NCI-H748 treated with DMSO at 0.1 percent for 48 hours (cell line): ENCODE measurements at regions not wholly inside any gene's neighbourhood (a gene's known extent, or its start where the extent isn't known, plus 50 kb on each side); places are given as distances from the start of the nearest gene placed in this dataset.
A peak's percentile ranks its signal among the peaks of the same experiment; 100 is the strongest.
"Not testable (repeated sequence)": the region's sequence is repeated elsewhere in the genome, so short reads cannot be mapped to it uniquely, and the experiment has no call there.

Experiments used
- DNase-seq: peaks from one replicate; lab custom pipeline; 2025; lab: John Stamatoyannopoulos, UW

- no peak for DNase-seq
These were observed 244.2 kb upstream of the FOXK1 start for GRCh38 chr7:4437916-4438315.

DNA sequence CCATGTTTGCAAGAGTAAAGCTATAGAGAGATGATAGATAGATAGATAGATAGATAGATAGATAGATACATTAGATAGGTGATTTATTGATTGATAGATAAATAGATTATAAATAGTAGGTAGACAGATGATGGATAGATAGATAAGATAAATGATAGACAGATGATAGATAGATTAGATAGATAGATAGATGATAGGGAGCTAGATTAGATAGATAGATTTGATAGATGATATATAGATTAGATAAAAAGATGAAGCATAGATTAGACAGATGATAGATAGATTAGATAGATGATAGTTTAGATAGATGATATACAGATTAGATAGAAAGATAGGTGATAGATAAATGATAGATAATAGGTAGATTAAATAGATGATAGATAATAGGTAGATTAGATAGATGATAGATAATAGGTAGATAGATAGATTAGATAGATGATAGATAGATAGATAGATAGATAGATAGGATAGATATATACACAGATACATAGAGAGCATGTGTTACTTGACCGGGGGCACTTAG lies 243.3 kb upstream of the FOXK1 start:
- DNase-seq = no peak

- DNase-seq = no peak
These were observed 242.7 kb upstream of the FOXK1 start for GRCh38 chr7:4439444-4439843.

- DNase-seq = no peak
These were observed 238.0 kb upstream of the FOXK1 start for GRCh38 chr7:4444106-4444505.

- no peak for DNase-seq
These were observed 236.3 kb upstream of the FOXK1 start for GRCh38 chr7:4445777-4446176.

GRCh38 chr7:4449263-4449662 lies 232.8 kb upstream of the FOXK1 start:
- no peak for DNase-seq

DNA sequence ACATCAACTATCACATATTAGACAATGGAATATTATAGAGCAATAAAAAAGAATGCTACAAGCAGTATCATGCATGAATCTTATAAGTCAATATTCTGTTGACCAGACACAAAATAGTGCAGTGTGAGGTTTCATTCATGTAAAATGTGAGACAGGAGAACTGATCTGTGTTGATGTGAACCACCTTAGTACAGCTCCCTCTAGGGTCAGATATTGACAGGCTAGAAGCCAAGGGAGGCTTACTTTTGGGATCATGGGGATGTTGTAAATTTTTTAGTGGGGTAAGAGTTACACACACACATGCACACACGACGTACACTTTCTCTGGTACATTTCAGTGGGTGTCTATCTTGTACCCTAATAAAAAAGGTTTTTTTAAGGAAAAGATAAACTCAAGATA lies 231.6 kb upstream of the FOXK1 start:
- no peak for DNase-seq

GRCh38 chr7:4460597-4460996 lies 221.5 kb upstream of the FOXK1 start:
- DNase-seq = peak; percentile 90

DNA sequence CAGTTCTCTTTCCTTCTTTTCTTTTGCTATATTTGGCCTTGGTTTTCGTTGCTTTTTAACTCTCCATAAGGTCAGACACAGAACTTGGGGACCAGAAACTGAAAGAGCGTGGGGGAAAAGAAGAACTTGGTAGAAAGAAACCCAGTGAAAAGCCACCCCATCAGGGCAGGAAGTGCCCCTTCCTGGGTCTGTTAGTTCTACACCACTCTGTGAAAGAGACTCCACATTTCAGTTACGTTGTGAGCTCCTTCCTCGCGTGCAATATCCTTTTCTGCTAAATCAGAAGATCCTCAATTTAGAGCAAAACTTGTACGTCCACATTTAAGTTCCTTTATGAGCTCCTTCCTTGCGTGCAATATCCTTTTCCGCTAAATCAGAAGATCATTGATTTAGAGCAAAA lies 220.6 kb upstream of the FOXK1 start:
- DNase-seq = no peak

DNA sequence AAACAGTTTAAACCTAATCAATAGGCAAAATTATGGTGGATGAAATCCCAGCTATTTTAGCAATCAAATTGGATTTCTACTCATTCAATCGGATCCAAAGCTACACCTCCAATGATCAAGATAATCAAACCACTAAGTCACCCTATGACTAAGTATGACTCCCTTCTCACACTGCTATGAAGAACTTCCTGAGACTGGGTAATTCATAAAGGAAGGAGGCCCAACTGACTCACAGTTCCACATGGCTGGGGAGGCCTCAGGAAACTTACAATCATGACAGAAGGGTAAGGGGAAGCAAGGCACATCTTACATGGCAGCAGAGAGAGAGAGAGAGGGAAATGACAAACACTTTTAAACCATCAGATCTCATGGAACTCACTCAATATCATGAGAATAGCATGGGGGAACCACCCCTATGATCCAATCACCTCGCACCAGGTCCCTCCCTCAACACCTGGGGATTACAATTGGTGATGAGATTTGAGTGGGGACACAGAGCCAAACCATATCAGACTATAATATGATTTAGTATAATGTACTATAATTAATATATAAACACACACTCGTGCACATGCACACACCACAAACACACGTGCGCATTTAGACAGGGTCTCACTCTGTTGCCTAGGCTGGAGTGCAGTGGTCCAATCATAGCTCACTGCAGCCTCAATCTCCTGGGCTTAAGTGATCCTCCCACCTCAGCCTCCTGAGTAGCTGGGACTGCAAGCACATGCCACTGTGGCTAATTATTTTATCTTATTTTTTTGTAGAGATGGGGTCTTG lies 213.6 kb upstream of the FOXK1 start:
- no peak for DNase-seq

- no peak for DNase-seq
These were observed 211.8 kb upstream of the FOXK1 start for GRCh38 chr7:4470246-4470645.

DNA sequence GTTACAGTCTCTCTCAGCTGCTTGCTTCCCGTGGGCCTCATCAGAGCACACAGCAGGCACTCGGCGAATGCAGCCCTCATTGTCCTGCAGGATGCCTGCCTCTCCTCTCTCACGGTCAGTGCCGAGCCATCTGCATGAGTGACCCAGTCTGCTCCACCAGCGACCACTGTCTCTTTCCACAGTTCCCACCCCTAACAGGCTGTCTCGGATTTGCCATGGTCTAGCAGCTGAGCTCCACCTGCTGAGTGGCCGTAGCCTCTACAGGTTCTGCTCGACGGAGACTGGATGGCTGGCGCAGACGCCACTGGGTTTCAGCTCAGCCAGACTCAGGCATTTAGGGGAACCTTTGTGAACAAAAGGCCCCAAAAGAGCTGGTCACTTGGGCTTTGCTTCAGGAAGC lies 209.4 kb upstream of the FOXK1 start:
- DNase-seq = no peak

DNA sequence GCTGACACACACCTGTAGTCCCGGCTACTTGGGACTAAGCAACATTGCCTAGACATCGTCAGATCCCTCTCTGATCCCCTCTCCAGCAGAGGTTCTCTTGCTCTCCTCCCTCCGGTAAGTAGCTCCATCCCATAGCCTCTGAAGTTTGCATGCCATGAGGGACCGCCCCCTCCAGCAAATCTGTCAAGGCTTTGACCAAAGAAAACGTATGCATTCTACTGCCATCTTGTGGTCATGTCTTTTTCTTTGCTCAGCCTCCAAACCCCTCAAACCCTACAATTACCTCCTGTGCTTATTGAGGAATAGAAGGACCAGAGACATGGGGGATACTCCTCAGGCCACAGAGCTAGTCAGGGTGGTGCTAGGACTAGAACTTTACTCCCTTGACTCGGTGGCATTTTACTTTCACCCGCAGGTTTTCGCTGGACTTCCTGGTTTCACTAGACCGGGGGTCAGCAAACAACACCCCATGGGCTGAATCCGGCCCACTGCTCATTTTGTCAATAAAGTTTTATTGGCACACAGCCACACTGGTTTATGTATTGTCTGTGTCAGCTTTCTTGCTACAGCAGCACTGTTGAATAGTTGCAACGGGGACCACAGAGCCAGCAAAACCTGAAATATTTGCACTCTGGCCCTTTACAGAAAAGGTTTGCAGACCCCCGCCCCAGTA lies 202.6 kb upstream of the FOXK1 start:
- DNase-seq = peak; percentile 53

GRCh38 chr7:4480131-4480530 lies 202.0 kb upstream of the FOXK1 start:
- not testable (repeated sequence) for DNase-seq

- no peak for DNase-seq
These were observed 198.2 kb upstream of the FOXK1 start for GRCh38 chr7:4483851-4484250.

DNA sequence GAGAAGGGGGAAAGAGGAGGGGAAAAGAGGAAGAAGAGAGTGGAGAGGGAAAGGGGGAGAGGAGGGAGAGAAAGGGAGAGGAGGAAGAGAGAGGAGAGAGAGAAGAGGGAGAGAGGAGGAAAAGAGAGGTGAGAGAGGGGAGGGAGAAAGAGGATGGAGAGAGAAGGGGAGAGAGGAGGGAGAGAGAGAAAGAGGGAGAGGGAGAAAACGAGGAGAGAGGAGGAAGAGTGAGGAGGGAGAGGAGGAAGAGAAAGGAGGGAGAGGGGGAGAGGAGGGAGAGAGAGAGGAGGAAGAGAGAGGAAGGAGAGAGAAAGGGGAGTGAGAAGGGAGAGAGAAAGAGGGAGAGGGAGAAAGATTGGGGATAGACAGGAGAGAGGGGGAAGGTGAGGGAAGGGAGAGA lies 197.6 kb upstream of the FOXK1 start:
- no peak for DNase-seq

- no peak for DNase-seq
These were observed 195.2 kb upstream of the FOXK1 start for GRCh38 chr7:4486907-4487306.

DNA sequence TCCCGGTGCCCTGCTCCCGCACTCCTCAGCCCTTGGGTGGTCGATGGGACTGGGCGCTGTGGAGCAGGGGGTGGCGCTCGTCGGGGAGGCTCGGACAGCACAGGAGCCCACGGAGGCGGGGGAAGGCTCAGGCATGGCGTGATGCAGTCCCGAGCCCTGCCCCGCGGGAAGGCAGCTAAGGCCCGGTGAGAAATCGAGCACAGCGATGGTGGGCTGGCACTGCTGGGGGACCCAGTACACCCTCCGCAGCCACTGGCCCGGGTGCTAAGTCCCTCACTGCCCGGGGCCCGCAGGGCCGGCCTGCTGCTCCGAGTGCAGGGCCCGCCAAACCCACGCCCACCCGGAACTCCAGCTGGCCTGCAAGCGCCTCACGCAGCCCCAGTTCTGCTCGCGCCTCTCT lies 185.2 kb upstream of the FOXK1 start:
- DNase-seq = not testable (repeated sequence)

- no peak for DNase-seq
These were observed 181.3 kb upstream of the FOXK1 start for GRCh38 chr7:4500812-4501211.

GRCh38 chr7:4507886-4508285 lies 174.2 kb upstream of the FOXK1 start:
- not testable (repeated sequence) for DNase-seq

- no peak for DNase-seq
These were observed 168.6 kb upstream of the FOXK1 start for GRCh38 chr7:4513450-4513849.

DNA sequence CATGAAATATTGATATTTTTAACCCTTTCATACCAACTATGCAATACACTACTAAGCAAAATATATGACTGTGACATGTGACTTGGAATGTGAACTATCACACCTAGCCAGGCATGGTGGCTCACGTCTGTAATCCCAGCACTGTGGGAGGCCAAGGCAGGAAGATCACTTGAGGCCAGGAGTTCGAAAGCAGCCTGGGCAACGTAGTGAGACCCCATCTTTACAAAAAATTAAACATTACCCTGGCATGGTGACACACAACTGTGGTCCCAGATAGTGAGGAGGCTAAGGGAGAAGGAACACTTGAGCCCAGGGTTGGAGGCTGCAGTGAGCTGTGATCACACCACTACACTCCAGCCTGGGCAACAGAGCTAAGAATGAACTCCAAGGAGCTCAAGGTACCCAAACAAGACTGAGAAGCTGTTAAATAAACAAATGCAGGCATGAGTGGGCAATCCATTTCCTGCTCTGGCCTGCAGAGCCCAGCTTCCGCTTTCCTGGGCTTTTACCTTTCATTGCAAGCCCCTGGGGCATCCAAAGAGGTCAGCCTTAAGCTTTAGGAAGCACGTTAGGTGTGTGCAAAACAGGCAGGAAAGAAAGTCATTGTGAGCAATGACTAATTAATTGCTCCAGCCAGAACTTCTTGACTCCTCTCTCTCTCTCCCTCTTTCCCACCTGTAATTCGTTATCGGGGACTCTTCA lies 162.1 kb upstream of the FOXK1 start:
- DNase-seq = no peak

- no peak for DNase-seq
These were observed 158.9 kb upstream of the FOXK1 start for GRCh38 chr7:4523219-4523618.
